WI38 (cell line): ENCODE measurements at regions not wholly inside any gene's neighbourhood (a gene's known extent, or its start where the extent isn't known, plus 50 kb on each side); places are given as distances from the start of the nearest gene placed in this dataset.

Experiments used
- H3K4me3 ChIP-seq: 2 replicates; pipeline ENCODE4 v1.5.1; 2011; ENCODE audit warnings: low read depth, mild to moderate bottlenecking, control low read depth, low read length
- CTCF ChIP-seq: IDR thresholded peaks from 2 replicates; pipeline ENCODE4 v1.5.1; 2012; ENCODE audit warnings: low read depth, mild to moderate bottlenecking, control low read depth, low read length

DNA sequence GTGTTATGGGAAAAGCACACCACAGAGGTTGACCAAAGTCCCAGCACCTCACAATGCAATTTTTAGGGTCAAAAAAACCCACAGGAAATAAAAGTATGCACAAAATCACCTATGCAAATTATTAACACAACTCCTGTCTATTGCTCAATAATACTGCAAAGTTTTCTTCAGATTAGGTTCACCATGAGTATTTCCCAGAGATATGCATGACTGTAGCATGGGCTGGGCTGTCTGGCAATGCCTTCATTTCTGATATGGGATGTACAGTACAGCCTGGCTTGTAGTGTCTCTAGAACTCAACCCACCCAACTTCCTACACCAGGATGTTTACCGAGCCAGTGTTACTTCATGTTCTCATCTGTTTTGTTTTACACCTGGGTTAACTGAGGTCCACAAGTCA is 698.7 kb upstream of the ARGLU1 start:
- no peak overlapping the region for H3K4me3 ChIP-seq

DNA sequence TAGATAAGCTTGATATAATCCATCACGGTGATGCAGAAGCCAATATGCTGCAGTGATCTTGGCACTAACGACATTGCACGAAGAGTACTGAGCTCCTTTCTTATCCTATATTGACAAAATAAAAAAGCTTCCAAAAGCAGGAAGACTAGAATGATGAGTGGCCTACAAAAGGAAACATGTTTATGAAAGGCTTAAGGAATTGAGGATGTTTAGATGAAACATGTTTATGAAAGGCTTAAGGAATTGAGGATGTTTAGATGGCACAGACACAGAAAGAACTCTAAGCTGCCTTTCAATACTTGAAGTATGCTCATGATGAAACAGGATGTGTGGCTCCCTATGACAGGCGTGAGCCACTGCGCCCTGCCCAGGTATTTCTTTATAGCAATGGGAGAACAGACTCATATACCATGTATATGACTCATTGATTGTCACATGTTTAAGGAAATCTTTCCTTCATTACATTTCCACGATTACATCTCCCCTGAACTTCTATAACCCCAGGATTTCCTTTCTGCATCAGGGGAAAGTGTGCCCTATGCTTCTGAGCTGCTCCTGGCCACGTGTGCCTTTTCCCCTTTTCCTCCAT is 690.8 kb upstream of the ARGLU1 start:
- H3K4me3 ChIP-seq, result peak overlapping the region; percentile 5; the same call in 1 of the 2 replicates
- TF ChIP-seq CTCF, result no peak

More for the DNA sequence above, 698.7 kb upstream of the ARGLU1 start:
- TF ChIP-seq CTCF, result no peak

DNA sequence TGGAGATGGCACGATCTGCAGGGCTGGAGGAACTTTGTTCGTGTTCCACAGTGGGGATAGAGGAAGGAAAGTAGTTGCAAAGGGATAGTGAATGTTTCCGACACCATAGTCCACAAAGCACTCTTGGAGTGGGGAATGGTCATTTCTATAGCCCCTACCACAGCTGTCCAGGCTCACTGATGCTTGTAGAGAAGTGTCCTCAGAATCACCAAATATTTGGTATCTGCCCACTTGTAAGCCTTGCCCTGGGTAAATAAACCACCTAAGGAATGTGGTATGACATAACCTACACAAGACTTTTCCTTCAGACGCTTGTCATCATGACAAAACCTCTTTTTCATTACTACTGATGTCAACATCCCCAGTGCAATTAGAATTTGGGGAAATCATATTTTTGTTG is 686.5 kb upstream of the ARGLU1 start:
- no peak overlapping the region for H3K4me3 ChIP-seq
- TF ChIP-seq CTCF, result no peak

GRCh38 chr13:107252428-107252827 is 684.5 kb upstream of the ARGLU1 start:
- no peak overlapping the region for H3K4me3 ChIP-seq
- TF ChIP-seq CTCF, result no peak

- no peak for TF ChIP-seq CTCF
- no peak overlapping the region for H3K4me3 ChIP-seq
These were observed 684.1 kb upstream of the ARGLU1 start for GRCh38 chr13:107252021-107252420.

- no peak for TF ChIP-seq CTCF
- no peak overlapping the region for H3K4me3 ChIP-seq
These were observed 683.4 kb upstream of the ARGLU1 start for GRCh38 chr13:107251341-107251740.

DNA sequence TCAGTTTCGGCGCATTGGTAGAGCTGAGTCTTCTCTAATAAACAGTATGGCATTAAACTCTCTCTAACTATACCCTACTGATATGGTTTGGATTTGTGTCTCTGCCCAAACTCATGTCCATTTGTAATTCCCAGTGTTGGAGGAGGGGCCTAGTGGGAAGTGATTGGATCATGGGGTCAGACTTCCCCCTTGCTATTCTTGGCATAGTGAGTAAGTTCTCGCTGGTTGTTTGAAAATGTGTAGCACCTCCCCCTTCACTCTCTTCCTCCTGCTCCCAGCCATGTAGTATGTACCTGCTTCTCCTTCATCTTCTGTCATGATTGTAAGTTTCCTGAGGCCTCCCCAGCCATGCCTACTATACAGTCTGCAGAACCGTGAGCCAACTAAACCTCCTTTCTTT is 682.7 kb upstream of the ARGLU1 start:
- no peak for TF ChIP-seq CTCF
- H3K4me3 ChIP-seq, result no peak overlapping the region
